Smooth muscle cell (in vitro differentiated cells): ENCODE measurements at regions not wholly inside any gene's neighbourhood (a gene's known extent, or its start where the extent isn't known, plus 50 kb on each side); places are given as distances from the start of the nearest gene placed in this dataset.

Experiments
- DNase-seq: peaks from one replicate; lab custom pipeline; 2025; ENCODE audit not compliant: unreplicated experiment; lab: John Stamatoyannopoulos, UW
- H2AFZ ChIP-seq: fragments of 200-600 bp; sonication (generic); 2 replicates; pipeline ENCODE4 v1.6.0; 2016; ENCODE audit warnings: antibody characterized with exemption, low read depth, mild to moderate bottlenecking
- H3F3A ChIP-seq: fragments of 200-600 bp; sonication (generic); 2 replicates; pipeline ENCODE4 v1.6.0; 2017; ENCODE audit warnings: antibody characterized with exemption, low read depth
- H3K27ac ChIP-seq: fragments of 200-600 bp; sonication (generic); 2 replicates; pipeline ENCODE4 v1.5.1; 2016; ENCODE audit warnings: low read depth, mild to moderate bottlenecking
- H3K27me3 ChIP-seq: fragments of 200-600 bp; sonication (generic); 2 replicates; pipeline ENCODE4 v1.6.1; 2016; ENCODE audit warnings: low read depth, mild to moderate bottlenecking
- H3K36me3 ChIP-seq: fragments of 200-600 bp; sonication (generic); 2 replicates; pipeline ENCODE4 v1.5.1; 2016; ENCODE audit warnings: low read depth
- H3K4me1 ChIP-seq: fragments of 200-600 bp; sonication (generic); 2 replicates; pipeline ENCODE4 v1.5.1; 2016; ENCODE audit warnings: low read depth
- H3K4me2 ChIP-seq: fragments of 200-600 bp; sonication (generic); 2 replicates; pipeline ENCODE4 v1.6.0; 2016; ENCODE audit warnings: mild to moderate bottlenecking
- H3K4me3 ChIP-seq: fragments of 200-600 bp; sonication (generic); 2 replicates; pipeline ENCODE4 v1.5.1; 2016; ENCODE audit warnings: mild to moderate bottlenecking
- H3K79me2 ChIP-seq: fragments of 200-600 bp; sonication (generic); 2 replicates; pipeline ENCODE4 v1.6.0; 2016; ENCODE audit warnings: low read depth, mild to moderate bottlenecking
- H3K9ac ChIP-seq: fragments of 200-600 bp; sonication (generic); 2 replicates; pipeline ENCODE4 v1.6.0; 2016; ENCODE audit warnings: low read depth
- H3K9me3 ChIP-seq: fragments of 200-600 bp; sonication (generic); replicated peaks from 2 replicates; pipeline ENCODE4 v1.5.1; 2016; ENCODE audit warnings: low read depth
- H4K20me1 ChIP-seq: fragments of 200-600 bp; sonication (generic); 2 replicates; pipeline ENCODE4 v1.6.0; 2016; ENCODE audit warnings: low read depth
- CTCF ChIP-seq: fragments of 200-600 bp; sonication (generic); IDR thresholded peaks from 2 replicates; pipeline ENCODE4 v1.5.1; 2017; ENCODE audit warnings: borderline replicate concordance, mild to moderate bottlenecking, antibody characterized with exemption; ENCODE audit not compliant: insufficient read depth, poor library complexity, severe bottlenecking
- WGBS: methylation state at CpG from one replicate; pipeline ENCODE4 v1.1.7; 2016; ENCODE audit warnings: low lambda C conversion rate; 5-methylcytosine and 5-hydroxymethylcytosine counted together

GRCh38 chr18:2356906-2357305 lies 214.4 kb downstream of the METTL4 start:
- H3K36me3 ChIP-seq: no peaks in the 10 kb centered on the region
- 91% methylated on average over 5 of the region's 5 CpGs for WGBS
- TF ChIP-seq CTCF: no peak
- no peak overlapping the region for H2AFZ ChIP-seq
- no peak overlapping the region for H3K27ac ChIP-seq
- H3K4me3 ChIP-seq: no peak overlapping the region
- H3F3A ChIP-seq: no peaks in the 10 kb centered on the region
- H3K4me2 ChIP-seq: no peak overlapping the region
- H3K9me3 ChIP-seq: no peaks in the 10 kb centered on the region
- H3K4me1 ChIP-seq: no peaks in the 10 kb centered on the region
- no peaks in the 10 kb centered on the region for H4K20me1 ChIP-seq
- no peaks in the 10 kb centered on the region for H3K79me2 ChIP-seq
- no peaks in the 10 kb centered on the region for H3K27me3 ChIP-seq
- no peak for DNase-seq
- no peak overlapping the region for H3K9ac ChIP-seq

GRCh38 chr18:2360861-2361260 lies 210.4 kb downstream of the METTL4 start:
- H3K9me3 ChIP-seq: no peaks in the 10 kb centered on the region
- no peak for TF ChIP-seq CTCF
- no peaks in the 10 kb centered on the region for H3K36me3 ChIP-seq
- no peaks in the 10 kb centered on the region for H3K27me3 ChIP-seq
- no peak overlapping the region for H3K9ac ChIP-seq
- H3K79me2 ChIP-seq: no peaks in the 10 kb centered on the region
- H3K4me2 ChIP-seq: no peak overlapping the region
- no peak overlapping the region for H3K4me3 ChIP-seq
- no peak overlapping the region for H2AFZ ChIP-seq
- no peak overlapping the region for H3K27ac ChIP-seq
- H3K4me1 ChIP-seq: no peaks in the 10 kb centered on the region
- 94% methylated on average over 1 of the region's 1 CpG for WGBS
- DNase-seq: no peak
- H3F3A ChIP-seq: no peaks in the 10 kb centered on the region
- H4K20me1 ChIP-seq: no peaks in the 10 kb centered on the region

- no peaks in the 10 kb centered on the region for H3K79me2 ChIP-seq
- no peaks in the 10 kb centered on the region for H3K9me3 ChIP-seq
- no peaks in the 10 kb centered on the region for H3K4me1 ChIP-seq
- DNase-seq: no peak
- no peak overlapping the region for H3K9ac ChIP-seq
- H3K27me3 ChIP-seq: no peaks in the 10 kb centered on the region
- no peaks in the 10 kb centered on the region for H4K20me1 ChIP-seq
- 81% methylated on average over 3 of the region's 3 CpGs for WGBS
- no peak overlapping the region for H3K4me2 ChIP-seq
- no peak overlapping the region for H2AFZ ChIP-seq
- no peak overlapping the region for H3K4me3 ChIP-seq
- H3K36me3 ChIP-seq: no peaks in the 10 kb centered on the region
- no peak overlapping the region for H3K27ac ChIP-seq
- TF ChIP-seq CTCF: no peak
- H3F3A ChIP-seq: no peaks in the 10 kb centered on the region
Measured at GRCh38 chr18:2368102-2368501, 203.2 kb downstream of the METTL4 start.

- WGBS: 92% methylated on average over 2 of the region's 2 CpGs
- Histone ChIP-seq H3K27me3 (no peaks in the 10 kb centered on the region), H3K79me2 (no peaks in the 10 kb centered on the region), H3K9me3 (no peaks in the 10 kb centered on the region), H3K4me2 (no peak overlapping the region), H4K20me1 (no peaks in the 10 kb centered on the region), H2AFZ (no peak overlapping the region), H3K9ac (no peak overlapping the region), H3K4me3 (no peak overlapping the region), H3K4me1 (no peaks in the 10 kb centered on the region), H3K36me3 (no peaks in the 10 kb centered on the region), H3F3A (no peaks in the 10 kb centered on the region), H3K27ac (no peak overlapping the region)
- no peak for TF ChIP-seq CTCF
- no peak for DNase-seq
Measured at GRCh38 chr18:2376707-2377106, 194.6 kb downstream of the METTL4 start.
